GM06990 (cell line): ENCODE measurements at regions not wholly inside any gene's neighbourhood (a gene's known extent, or its start where the extent isn't known, plus 50 kb on each side); places are given as distances from the start of the nearest gene placed in this dataset.

ENCODE experiments used
- DNase-seq: peaks from one replicate; pipeline ENCODE4 v3.0.0-alpha.2; 2011; ENCODE audit not compliant: insufficient read length; ENCODE audit errors: extremely low read depth
- H3K27me3 ChIP-seq: replicated peaks from 2 replicates; pipeline ENCODE4 v1.6.0; 2011; ENCODE audit warnings: low read length; ENCODE audit not compliant: control insufficient read depth, insufficient read depth
- H3K36me3 ChIP-seq: 2 replicates; pipeline ENCODE4 v1.5.1; 2011; ENCODE audit warnings: low read length; ENCODE audit not compliant: control insufficient read depth, insufficient read depth
- H3K4me3 ChIP-seq: replicated peaks from 2 replicates; pipeline ENCODE4 v1.5.1; 2011; ENCODE audit warnings: low read depth, mild to moderate bottlenecking, control low read depth, low read length
- TF ChIP-seq, protein P1 (sequence below): IDR thresholded peaks from 2 replicates; pipeline ENCODE4 v1.5.1; 2011; ENCODE audit warnings: low read length, control low read depth, mild to moderate bottlenecking, inconsistent platforms; ENCODE audit not compliant: insufficient read depth, poor library complexity, severe bottlenecking

DNA sequence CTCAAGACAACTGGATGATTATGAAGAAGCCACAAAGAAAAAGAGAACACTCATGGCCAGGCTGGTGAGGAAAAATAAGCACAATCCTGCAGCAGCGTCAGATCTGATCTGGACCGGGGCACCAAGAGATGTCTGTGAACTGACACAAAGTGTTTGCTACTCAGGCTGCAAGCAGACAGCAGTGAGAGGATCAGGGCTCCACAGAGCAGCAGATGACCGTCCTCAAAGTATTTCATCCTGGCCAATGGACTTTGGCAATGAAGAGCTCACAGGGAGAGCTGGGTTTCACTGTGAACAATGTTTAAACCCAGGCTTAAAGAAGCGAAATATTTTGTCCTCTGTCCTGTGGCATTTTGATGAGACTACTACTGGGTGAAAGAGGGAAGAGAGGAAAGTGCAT, 299.2 kb downstream of the GPATCH2 start:
- no peaks in the 10 kb centered on the region for H3K27me3 ChIP-seq
- H3K4me3 ChIP-seq = no peak overlapping the region
- H3K36me3 ChIP-seq = no peaks in the 10 kb centered on the region
- no peak for DNase-seq
- TF ChIP-seq, protein P1, sequence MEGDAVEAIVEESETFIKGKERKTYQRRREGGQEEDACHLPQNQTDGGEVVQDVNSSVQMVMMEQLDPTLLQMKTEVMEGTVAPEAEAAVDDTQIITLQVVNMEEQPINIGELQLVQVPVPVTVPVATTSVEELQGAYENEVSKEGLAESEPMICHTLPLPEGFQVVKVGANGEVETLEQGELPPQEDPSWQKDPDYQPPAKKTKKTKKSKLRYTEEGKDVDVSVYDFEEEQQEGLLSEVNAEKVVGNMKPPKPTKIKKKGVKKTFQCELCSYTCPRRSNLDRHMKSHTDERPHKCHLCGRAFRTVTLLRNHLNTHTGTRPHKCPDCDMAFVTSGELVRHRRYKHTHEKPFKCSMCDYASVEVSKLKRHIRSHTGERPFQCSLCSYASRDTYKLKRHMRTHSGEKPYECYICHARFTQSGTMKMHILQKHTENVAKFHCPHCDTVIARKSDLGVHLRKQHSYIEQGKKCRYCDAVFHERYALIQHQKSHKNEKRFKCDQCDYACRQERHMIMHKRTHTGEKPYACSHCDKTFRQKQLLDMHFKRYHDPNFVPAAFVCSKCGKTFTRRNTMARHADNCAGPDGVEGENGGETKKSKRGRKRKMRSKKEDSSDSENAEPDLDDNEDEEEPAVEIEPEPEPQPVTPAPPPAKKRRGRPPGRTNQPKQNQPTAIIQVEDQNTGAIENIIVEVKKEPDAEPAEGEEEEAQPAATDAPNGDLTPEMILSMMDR = no peak

DNA sequence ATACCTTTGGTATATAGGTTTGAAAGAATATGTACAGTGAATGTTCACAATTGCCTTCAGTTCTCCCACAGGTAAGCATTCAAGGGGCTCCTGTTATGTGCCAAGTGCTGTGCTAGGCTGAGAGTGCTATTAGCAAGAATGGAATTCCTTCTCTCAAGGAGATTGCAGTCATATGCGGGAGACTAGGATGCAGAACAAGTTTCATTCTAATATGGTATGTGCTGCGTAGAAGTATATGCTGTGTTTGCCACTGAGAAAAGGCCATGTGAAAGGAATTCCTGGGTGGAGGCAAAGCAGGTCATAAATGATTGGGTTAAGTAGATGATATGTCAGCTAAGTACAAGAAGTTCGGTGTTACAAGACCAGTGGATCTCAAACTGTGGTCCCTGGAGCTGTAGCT, 303.0 kb downstream of the GPATCH2 start:
- Histone ChIP-seq H3K27me3 (no peaks in the 10 kb centered on the region), H3K4me3 (no peak overlapping the region), H3K36me3 (no peaks in the 10 kb centered on the region)
- TF ChIP-seq, protein P1 = no peak
- DNase-seq = no peak

DNA sequence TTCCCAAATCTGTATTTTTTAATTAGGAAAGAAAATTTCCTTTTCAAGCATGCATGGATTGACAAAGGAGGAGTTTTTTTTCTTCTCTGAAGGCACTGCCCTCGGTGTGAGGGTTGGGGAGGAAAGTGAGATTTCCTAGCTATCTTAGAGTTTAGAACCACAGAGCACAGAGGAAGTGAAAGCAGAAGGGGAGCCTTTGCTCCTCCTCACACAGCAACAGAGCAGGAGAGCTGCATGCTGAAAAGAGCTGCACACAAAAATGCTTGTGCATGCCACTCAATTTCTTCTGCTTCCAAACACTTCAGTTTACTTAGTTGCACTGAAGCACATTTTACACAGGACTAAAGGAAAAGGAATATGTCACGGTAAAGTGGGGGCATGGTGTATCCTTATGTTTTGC, 308.1 kb downstream of the GPATCH2 start:
- Histone ChIP-seq H3K36me3 (no peaks in the 10 kb centered on the region), H3K27me3 (no peaks in the 10 kb centered on the region), H3K4me3 (no peak overlapping the region)
- TF ChIP-seq, protein P1 = no peak
- DNase-seq = no peak

DNA sequence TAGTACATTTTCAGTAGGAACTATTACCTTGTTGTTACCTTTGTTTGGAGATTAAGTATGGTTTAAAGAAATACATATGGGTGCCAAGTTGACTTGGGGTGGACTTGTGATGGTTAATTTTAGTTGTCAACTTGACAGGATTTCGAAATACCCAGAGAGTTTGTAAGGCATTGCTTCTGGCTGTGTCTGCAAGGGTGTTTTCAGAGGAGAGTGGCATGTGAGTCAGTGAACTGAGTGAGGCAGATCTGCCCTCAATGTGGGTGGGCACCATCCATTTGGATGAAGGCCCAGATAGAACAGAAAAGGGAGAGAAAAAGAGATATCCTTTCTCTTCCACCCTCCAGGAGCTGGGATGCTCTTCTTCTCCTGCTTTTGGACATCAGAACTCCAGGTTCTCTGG, 315.5 kb downstream of the GPATCH2 start:
- no peaks in the 10 kb centered on the region for H3K27me3 ChIP-seq
- no peak for DNase-seq
- TF ChIP-seq, protein P1 = no peak
- H3K4me3 ChIP-seq = no peak overlapping the region
- no peaks in the 10 kb centered on the region for H3K36me3 ChIP-seq

DNA sequence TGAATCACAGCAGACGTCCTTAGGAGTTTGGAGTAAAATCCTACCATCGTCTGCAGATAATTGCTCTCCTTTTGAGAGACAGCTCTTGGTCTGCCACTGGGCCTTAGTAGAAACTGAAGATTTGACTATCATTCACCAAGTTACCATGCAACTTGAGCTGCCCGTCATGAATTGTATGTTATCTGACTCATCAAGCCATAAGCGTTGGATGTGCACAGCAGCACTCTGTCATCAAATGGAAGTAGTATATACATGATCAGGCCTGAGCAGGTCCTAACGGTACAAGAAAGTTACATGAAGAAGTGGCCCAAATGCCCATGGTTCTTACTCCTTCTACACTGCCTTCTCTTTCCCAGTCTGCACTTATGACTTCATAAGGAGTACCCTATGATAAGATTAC, 317.8 kb downstream of the GPATCH2 start:
- Histone ChIP-seq H3K27me3 (no peaks in the 10 kb centered on the region), H3K4me3 (no peak overlapping the region), H3K36me3 (no peaks in the 10 kb centered on the region)
- DNase-seq = no peak
- TF ChIP-seq, protein P1 = no peak

DNA sequence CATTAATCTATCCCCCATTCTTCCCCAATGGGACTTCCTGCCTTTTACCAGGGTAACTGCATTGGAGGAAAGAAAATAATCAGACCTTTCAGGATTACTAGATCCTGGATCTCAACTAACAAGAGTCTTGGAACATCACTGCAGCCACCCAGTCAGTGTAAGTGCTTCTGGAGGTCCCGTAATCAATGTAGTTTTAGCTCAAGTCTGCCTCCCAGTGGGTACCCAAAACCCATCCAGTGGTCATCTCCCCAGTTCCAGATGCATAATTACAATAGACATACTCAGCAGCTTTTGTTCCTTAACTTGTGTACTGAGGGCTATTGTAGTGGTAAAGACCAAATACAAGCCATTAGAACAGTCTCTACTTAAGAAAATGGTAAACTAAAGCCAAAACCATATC, 319.1 kb downstream of the GPATCH2 start:
- DNase-seq = no peak
- TF ChIP-seq, protein P1 = peak; percentile 31

More for the DNA sequence above, 319.1 kb downstream of the GPATCH2 start:
- H3K36me3 ChIP-seq = no peaks in the 10 kb centered on the region
- H3K27me3 ChIP-seq = no peaks in the 10 kb centered on the region
- no peak overlapping the region for H3K4me3 ChIP-seq
